ENCODE measurements at regions not wholly inside any gene's neighbourhood (a gene's known extent, or its start where the extent isn't known, plus 50 kb on each side); places are given as distances from the start of the nearest gene placed in this dataset.

GRCh38 chr2:223365158-223365679 lies 236.9 kb downstream of the SCG2 start:
- TF ChIP-seq POLR2AphosphoS5 (IDR thresholded peaks at IDR 0.05), result no peak
- TF ChIP-seq CTCF (IDR thresholded peaks at IDR 0.05), result no peak
